ENCODE measurements at regions not wholly inside any gene's neighbourhood (a gene's known extent, or its start where the extent isn't known, plus 50 kb on each side); places are given as distances from the start of the nearest gene placed in this dataset.
"Not testable (repeated sequence)": the region's sequence is repeated elsewhere in the genome, so short reads cannot be mapped to it uniquely, and the experiment has no call there.

DNA sequence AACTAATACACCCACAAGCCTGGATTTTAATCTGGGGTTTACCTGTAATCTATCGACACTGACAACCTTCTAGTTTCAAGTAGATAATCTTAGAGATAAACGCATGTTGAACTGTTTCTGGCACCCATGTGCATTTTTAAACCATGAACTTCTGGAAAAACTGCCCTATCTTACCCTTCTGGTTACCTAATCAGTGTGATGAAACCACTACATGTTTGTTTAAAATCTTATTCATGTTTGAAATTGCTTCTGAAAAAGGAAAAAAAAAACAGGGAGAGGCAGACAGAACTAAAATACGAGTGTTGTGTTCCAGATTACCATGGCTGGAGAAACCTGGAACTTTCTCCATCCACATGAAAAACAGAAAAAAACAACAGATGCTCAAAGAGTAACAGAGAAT, 139.3 kb downstream of the MID1IP1 start:
- DNase-seq (ENCODE audit: low spot score): no peak

GRCh38 chrX:38941675-38942074, 140.4 kb downstream of the MID1IP1 start:
- no peak for DNase-seq (ENCODE audit: low spot score)

DNA sequence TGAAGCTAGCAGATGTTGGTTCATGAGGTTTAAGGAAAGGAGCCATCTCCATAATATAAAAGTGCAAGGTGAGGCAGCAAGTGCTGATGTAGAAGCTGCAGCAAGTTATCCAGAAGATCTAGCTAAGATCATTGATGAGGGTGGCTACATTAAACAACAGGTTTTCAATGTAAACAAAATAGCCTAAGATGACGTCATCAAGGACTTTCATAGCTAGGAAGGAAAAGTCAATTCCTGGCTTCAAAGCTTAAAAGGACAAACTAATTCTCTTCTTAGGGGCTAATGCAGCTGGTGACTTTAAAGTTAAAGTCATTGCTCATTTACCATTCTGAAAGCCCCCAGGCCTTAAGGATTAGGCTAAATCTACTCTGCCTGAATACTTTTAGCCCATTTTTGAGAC, 141.9 kb downstream of the MID1IP1 start:
- no peak for DNase-seq (ENCODE audit: low spot score)

GRCh38 chrX:38948046-38948445, 146.8 kb downstream of the MID1IP1 start:
- DNase-seq (ENCODE audit: low spot score): no peak

DNA sequence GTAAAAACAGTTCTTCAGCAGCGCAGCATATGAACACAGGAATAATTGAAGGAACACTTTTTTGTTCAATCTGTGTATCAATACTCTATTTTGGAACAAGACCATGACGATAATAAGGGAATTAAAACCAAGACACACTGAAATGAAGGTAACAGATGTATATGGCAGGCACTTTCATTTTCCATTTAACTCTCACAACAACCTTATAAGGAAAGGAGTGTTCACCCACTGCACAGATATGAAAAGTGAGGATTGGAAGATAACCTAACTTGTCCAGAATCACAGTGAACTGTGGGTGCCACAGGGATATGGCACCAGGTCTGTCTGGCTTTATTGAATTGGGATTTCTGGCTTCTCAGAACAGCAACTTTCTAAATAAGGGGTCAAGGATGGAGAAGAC, 153.3 kb downstream of the MID1IP1 start:
- no peak for DNase-seq (ENCODE audit: low spot score)

- DNase-seq (ENCODE audit: low spot score): no peak
These were observed 158.5 kb downstream of the MID1IP1 start for GRCh38 chrX:38959736-38960135.

GRCh38 chrX:38960137-38960536, 158.9 kb downstream of the MID1IP1 start:
- no peak for DNase-seq (ENCODE audit: low spot score)

DNA sequence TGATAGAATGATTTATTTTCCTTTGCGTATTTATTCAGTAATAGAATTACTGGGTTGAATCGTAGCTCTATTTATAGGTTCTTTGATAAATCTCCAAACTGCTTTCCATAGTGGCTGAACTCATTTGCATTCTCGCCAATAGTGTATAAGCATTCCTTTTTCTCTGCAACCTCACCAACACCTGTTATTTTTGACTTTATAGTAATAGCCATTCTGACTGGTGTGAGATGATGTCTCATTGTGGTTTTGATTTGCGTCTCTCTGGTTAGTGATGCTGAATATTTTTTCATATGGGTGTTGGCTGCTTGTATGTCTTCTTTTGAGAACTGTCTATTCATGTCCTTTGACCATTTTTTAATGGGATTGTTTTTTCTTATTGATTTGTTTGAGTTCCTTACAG, 160.7 kb downstream of the MID1IP1 start:
- no peak for DNase-seq (ENCODE audit: low spot score)

DNA sequence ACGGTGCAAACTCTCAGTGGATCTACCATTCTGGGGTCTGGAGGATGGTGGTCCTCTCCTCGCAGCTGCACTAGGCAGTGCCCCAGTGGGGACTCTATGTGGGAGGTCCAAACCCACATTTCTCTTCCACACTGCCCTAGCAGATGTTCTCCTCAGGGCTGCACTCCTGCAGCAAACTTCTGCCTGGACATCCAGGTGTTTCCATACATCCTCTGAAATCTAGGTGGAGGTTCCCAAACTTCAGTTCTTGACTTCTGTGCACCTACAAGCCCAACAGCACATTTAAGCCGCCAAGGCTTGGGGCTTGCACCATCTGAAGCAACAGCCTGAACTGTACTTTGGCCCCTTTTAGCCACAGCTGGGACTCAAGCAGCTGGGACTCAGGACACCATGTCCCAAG, 162.0 kb downstream of the MID1IP1 start:
- not testable (repeated sequence) for DNase-seq (ENCODE audit: low spot score)

DNA sequence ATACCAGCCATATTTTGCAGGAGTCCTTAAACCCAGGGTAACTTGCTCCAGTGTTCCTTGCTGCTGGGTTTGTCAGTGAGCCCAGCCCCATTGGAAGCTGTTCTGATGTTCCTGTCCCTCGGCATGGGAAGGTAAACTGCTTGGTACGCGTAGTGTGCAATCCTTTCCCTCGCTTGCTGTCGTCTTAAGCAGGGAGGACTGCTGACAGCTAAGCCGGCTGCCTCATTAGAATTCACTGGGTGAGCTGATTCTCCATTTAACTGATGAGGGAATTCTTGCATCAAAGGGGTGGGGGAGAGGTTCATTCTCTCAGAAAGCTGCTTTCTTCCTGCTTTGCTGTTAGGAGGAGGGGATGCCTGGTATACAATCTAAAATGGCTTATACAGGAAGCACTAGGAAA, 164.6 kb downstream of the MID1IP1 start:
- no peak for DNase-seq (ENCODE audit: low spot score)

- no peak for DNase-seq (ENCODE audit: low spot score)
These were observed 167.3 kb downstream of the MID1IP1 start for GRCh38 chrX:38968344-38969216.

- DNase-seq (ENCODE audit: low spot score): no peak
These were observed 168.8 kb downstream of the MID1IP1 start for GRCh38 chrX:38970074-38970473.

- no peak for DNase-seq (ENCODE audit: low spot score)
These were observed 169.6 kb downstream of the MID1IP1 start for GRCh38 chrX:38970845-38971244.

DNA sequence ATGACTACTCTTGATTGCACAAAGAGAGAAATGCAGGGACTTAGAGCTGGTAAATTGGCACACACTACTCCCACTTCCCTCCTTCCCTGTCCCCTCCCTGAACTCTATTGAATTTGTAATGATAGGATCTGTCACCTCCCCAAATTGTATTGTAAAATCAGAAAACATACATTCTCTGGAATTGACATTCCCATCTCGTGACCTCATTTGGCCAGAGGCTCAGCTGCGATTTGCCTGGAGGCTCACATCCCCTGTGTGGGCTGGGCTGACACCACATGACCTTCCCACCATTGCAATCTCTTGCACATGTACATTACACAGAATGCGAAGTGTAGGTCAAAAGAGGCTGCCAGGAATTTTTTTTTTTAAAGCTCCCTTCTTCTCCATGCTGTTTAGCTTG, 172.1 kb downstream of the MID1IP1 start:
- DNase-seq (ENCODE audit: low spot score): no peak

GRCh38 chrX:38974542-38974941, 173.3 kb downstream of the MID1IP1 start:
- no peak for DNase-seq (ENCODE audit: low spot score)

DNA sequence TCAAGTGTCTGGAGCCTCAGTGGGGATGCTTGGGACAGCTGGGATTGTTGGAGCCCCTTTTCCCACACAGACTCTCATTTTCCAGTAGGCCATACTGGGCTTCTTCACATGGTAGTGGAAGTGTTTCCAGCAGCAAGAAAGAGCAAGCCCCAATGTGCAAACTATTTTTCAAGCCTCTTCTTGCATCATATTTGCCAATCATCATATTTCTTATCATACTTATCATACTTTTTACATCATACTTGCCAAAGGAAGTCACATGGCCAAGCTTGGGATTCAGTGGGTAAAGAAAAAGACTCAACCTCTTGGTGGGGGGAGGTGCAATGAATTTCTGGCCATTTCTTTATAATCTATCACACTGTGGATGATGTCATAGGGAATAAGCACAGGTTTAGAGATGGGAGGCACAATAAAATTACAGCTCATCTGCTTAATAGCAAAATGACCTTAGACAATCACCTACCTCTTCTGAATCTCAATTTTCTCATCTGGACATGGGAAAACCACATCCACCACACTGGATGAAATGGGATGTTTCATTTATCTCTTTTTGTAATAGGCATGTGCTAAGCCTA, 174.2 kb downstream of the MID1IP1 start:
- DNase-seq (ENCODE audit: low spot score): no peak

DNA sequence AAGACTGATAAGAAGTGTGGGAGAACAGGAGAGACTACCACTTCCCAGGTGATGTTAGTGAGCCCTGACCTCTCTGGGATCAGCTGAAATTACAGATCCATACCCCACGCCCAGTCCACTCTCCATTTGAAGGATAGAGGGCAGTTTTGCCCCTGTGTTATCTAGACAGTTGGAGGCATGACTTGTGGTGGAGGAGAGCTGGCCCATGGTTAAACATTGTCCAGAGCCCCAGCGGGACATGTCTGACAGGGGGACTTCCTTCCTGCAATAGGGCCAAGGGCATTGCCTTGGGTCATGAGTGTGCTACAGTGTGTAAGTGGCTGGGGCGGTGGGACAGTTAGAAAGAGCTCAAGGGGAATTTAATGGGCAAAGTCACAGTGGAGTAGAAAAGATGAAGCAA, 181.1 kb downstream of the MID1IP1 start:
- DNase-seq (ENCODE audit: low spot score): no peak

DNA sequence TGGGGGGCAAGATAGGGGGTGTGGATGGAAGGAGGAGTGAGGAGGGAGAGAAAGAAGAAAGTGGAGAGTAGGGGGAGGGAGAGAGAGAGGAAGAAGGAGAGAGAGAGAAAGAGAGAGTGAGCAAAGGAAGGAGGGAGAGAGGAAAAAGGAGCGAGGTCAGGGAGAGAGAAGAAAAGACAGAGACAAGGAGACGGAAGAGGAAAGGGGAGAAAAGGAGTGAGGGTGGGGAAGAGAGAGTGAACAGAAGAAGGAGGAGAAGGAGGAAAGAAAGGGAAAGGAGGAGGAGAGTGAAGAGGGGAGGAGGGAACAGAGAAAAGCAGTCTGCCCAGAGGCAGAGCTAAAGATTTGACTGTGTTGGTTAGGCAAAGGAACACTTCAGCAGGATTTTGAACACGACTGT, 181.6 kb downstream of the MID1IP1 start:
- DNase-seq (ENCODE audit: low spot score): no peak

DNA sequence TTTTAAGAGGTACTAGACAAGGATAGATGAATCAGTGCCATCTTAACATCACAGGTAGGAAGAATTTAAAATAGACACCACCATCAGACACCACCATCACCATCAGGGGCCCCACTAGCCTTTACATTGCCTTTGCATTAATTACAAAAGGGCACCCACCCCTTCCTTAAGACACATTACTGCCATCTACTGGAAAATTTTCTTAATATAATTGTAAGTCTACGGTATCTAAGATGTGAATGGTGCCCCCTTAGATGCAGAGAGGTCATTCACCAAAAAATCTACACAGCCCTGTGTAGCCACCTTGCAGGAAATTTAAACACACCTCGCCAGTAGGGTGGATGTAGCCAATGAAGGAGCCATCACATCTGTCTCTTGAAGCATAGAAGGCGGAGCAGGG, 184.1 kb downstream of the MID1IP1 start:
- peak; percentile 33 for DNase-seq (ENCODE audit: low spot score)

DNA sequence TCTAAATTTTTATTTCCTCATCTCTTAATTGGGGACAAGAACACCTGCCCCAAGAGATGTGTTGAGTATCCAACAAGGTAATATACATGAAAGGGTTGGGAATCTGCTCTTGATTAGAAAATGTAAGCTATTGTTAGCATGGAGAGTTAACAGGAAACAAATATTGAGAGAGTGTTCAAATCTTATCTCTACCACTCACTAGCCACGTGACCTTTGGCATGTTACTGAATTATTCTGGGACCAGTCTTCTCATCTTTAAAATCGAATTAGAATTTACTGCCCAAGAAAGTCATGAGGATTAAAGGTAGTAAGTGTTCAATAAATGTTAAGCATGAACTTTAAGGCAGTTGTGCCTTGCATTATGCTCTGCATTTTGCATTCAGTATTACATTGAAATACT, 184.7 kb downstream of the MID1IP1 start:
- DNase-seq (ENCODE audit: low spot score): no peak

GRCh38 chrX:38986586-38986985, 185.3 kb downstream of the MID1IP1 start:
- DNase-seq (ENCODE audit: low spot score): no peak

DNA sequence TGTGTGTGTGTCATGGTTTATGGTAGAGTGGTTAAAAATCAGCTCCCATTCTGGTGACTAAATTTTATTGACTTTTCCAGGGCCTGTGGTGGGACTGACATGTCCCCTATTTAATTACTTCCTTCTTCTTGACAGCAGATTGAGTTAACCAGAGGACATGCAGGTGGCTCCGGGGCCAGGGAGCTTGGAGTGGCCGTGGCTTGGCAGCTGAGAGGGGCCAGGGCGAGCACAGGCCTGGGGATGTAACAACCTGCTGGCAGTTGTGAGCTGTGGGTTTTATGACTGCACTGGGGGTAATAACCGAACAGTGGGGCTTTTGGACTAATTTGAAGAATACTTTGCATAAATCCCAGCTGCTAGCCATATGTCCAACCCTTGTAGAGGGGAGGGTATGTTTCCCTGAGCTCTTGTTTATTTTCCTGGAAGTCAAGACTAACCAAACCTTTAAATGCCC, 186.0 kb downstream of the MID1IP1 start:
- no peak for DNase-seq (ENCODE audit: low spot score)

- DNase-seq (ENCODE audit: low spot score): no peak
These were observed 187.0 kb downstream of the MID1IP1 start for GRCh38 chrX:38988301-38988700.

DNA sequence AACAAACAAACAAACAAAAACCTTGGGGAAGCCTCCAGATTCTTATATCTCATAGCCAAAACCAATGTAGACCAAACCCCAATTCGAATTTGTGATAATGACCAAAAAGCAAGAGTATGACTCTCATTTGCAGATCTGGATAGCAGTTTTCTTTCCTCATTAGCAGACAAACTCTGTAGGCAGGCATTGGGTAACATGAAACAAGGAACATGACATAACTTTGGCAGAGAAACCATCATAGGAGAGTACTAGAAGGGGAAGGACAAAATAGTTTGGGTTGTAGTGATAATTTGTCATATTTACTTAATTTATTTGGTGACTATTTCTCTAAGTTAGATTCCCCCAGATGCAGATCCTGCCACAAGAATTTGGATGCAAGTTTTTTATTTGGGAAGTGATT, 187.8 kb downstream of the MID1IP1 start:
- DNase-seq (ENCODE audit: low spot score): no peak
